ENCODE measurements at regions not wholly inside any gene's neighbourhood (a gene's known extent, or its start where the extent isn't known, plus 50 kb on each side); places are given as distances from the start of the nearest gene placed in this dataset.

DNA sequence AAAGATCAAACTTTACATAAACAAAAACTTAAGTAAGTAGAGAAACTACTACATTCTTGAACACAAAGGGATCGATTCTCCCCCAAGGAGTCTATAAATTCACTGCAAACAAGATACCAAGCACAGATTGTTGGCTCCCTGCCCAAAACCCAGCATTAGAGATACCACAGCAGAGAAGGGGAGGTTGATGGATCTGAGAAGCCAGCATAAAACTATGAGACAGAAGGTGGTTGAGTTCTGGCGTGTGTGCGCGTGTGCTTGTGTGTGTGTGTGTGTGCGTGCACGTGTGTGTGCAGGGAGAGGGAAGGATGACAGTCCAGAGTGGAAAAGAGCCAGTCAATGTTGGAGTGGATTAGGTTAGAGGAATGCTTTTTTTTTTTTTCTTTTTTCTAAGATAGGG, 143.2 kb upstream of the PRR20G start:
- intact Hi-C loops (cut with micrococcal nuclease) (no loop called here), dilution Hi-C loops (cut with HindIII; ENCODE audit: low sequenced_read_pairs, unreplicated experiment) (no loop called here), in situ Hi-C loops (cut with MboI; ENCODE audit: low sequenced_read_pairs) (no loop called here)
- Histone ChIP-seq H3K9me1 (ENCODE audit: insufficient read depth, low read length) (no peaks in the 10 kb centered on the region), H4K8ac (ENCODE audit: low read depth in 2 of 2, low read length in 2 of 2) (no peak overlapping the region), H3K4me1 (ENCODE audit: control insufficient read depth, insufficient read depth, low read length) (no peaks in the 10 kb centered on the region), H2BK120ac (ENCODE audit: low read depth, low read length) (no peak overlapping the region), H3K14ac (replicated peaks; ENCODE audit: low read depth, low read length) (no peak overlapping the region), H4K91ac (ENCODE audit: insufficient read depth, low read depth, low read length) (no peak overlapping the region), H3K4ac (ENCODE audit: low read depth, low read length) (no peak overlapping the region), H3K56ac (ENCODE audit: extremely low read depth, insufficient read depth, low read length) (no peak overlapping the region), H3K23ac (ENCODE audit: low read depth, low read length) (no peak overlapping the region), H2AFZ (replicated peaks; ENCODE audit: low read length, poor library complexity) (no peak overlapping the region), H4K20me1 (ENCODE audit: insufficient read depth, low read length) (no peaks in the 10 kb centered on the region), H3K27ac (ENCODE audit: insufficient read depth, low read length) (no peak overlapping the region), H3K27me3 (ENCODE audit: control insufficient read depth, insufficient read depth, low read length) (peaks cover 22% of the 10 kb centered on the region), H2BK15ac (ENCODE audit: low read depth, low read length) (no peak overlapping the region), H3K36me3 (ENCODE audit: control insufficient read depth, insufficient read depth, low read length) (no peaks in the 10 kb centered on the region), H3K18ac (ENCODE audit: low read depth, low read length) (no peak overlapping the region), H2BK20ac (ENCODE audit: low read depth, low read length) (no peak overlapping the region), H2AK5ac (ENCODE audit: low read depth, low read length) (no peak overlapping the region), H3K9me3 (ENCODE audit: control insufficient read depth, insufficient read depth, low read length) (no peaks in the 10 kb centered on the region), H4K5ac (ENCODE audit: low read depth, low read length) (no peak overlapping the region), H2AK9ac (replicated peaks; ENCODE audit: low read depth, low read length, poor library complexity) (no peak overlapping the region), H2BK5ac (ENCODE audit: low read depth, low read length, poor library complexity, severe bottlenecking) (no peak overlapping the region), H3K79me1 (ENCODE audit: low read depth in 1 of 2, low read length in 2 of 2) (no peaks in the 10 kb centered on the region), H3K4me2 (ENCODE audit: low read depth, low read length) (no peak overlapping the region), H3K4me3 (ENCODE audit: insufficient read depth, low read depth, low read length) (no peak overlapping the region), H3K9ac (ENCODE audit: low read depth, low read length) (no peak overlapping the region)
- DNase-seq (no peak), ATAC-seq (ENCODE audit: low read depth) (no peak)
- ChIA-PET CTCF (no interaction called here), POLR2A (ENCODE audit: unreplicated experiment) (no interaction called here)
- no TSS peak for BruUV-seq (replicated peaks)
- TF ChIP-seq, protein P1, sequence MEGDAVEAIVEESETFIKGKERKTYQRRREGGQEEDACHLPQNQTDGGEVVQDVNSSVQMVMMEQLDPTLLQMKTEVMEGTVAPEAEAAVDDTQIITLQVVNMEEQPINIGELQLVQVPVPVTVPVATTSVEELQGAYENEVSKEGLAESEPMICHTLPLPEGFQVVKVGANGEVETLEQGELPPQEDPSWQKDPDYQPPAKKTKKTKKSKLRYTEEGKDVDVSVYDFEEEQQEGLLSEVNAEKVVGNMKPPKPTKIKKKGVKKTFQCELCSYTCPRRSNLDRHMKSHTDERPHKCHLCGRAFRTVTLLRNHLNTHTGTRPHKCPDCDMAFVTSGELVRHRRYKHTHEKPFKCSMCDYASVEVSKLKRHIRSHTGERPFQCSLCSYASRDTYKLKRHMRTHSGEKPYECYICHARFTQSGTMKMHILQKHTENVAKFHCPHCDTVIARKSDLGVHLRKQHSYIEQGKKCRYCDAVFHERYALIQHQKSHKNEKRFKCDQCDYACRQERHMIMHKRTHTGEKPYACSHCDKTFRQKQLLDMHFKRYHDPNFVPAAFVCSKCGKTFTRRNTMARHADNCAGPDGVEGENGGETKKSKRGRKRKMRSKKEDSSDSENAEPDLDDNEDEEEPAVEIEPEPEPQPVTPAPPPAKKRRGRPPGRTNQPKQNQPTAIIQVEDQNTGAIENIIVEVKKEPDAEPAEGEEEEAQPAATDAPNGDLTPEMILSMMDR (conservative IDR thresholded peaks at IDR 0.05; ENCODE audit: low read depth, low read length) = no peak
- TF ChIP-seq RAD21 (IDR thresholded peaks at IDR 0.05; ENCODE audit: low read length) = no peak
- no peak for TF ChIP-seq POLR2A (IDR thresholded peaks at IDR 0.05; ENCODE audit: low read depth, low read length)
- TF ChIP-seq, protein P2, sequence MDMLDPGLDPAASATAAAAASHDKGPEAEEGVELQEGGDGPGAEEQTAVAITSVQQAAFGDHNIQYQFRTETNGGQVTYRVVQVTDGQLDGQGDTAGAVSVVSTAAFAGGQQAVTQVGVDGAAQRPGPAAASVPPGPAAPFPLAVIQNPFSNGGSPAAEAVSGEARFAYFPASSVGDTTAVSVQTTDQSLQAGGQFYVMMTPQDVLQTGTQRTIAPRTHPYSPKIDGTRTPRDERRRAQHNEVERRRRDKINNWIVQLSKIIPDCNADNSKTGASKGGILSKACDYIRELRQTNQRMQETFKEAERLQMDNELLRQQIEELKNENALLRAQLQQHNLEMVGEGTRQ (IDR thresholded peaks at IDR 0.05; ENCODE audit: low read depth, low read length) = no peak
- no peak for TF ChIP-seq FOS (IDR thresholded peaks at IDR 0.05; ENCODE audit: low read depth, low read length)
- no peak for TF ChIP-seq NFE2L2 (IDR thresholded peaks at IDR 0.05; ENCODE audit: low read depth, low read length)
- no peak for TF ChIP-seq CHD1 (IDR thresholded peaks at IDR 0.05; ENCODE audit: low read depth, low read length)
- no peak for TF ChIP-seq MAFK (IDR thresholded peaks at IDR 0.05; ENCODE audit: low read depth, low read length)
- TF ChIP-seq SMC3 (IDR thresholded peaks at IDR 0.05; ENCODE audit: low read depth, low read length) = no peak
- TF ChIP-seq MXI1 (IDR thresholded peaks at IDR 0.05; ENCODE audit: borderline replicate concordance, low read depth, low read length) = no peak
- no peak for TF ChIP-seq RCOR1 (IDR thresholded peaks at IDR 0.05; ENCODE audit: insufficient replicate concordance, low read length)
- TF ChIP-seq CEBPB (IDR thresholded peaks at IDR 0.05; ENCODE audit: low read depth, low read length) = no peak
- no peak for TF ChIP-seq BHLHE40 (IDR thresholded peaks at IDR 0.05; ENCODE audit: low read depth, low read length)
- TF ChIP-seq, protein P3, sequence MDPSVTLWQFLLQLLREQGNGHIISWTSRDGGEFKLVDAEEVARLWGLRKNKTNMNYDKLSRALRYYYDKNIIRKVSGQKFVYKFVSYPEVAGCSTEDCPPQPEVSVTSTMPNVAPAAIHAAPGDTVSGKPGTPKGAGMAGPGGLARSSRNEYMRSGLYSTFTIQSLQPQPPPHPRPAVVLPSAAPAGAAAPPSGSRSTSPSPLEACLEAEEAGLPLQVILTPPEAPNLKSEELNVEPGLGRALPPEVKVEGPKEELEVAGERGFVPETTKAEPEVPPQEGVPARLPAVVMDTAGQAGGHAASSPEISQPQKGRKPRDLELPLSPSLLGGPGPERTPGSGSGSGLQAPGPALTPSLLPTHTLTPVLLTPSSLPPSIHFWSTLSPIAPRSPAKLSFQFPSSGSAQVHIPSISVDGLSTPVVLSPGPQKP (IDR thresholded peaks at IDR 0.05; ENCODE audit: borderline replicate concordance, low read depth, low read length) = no peak
- TF ChIP-seq MAZ (IDR thresholded peaks at IDR 0.05; ENCODE audit: borderline replicate concordance, low read depth, low read length) = no peak
- TF ChIP-seq RFX5 (IDR thresholded peaks at IDR 0.05; ENCODE audit: low read depth, low read length) = no peak
- WGBS, 2 experiments (ENCODE audit: extremely low coverage in 2 of 2, insufficient read length in 1 of 2) = 42% methylated on average over 3 of the region's 6 CpGs; no CpG with 5 or more reads in 1 of the 2 experiments

All from IMR-90 (cell line).